Psoas muscle (tissue), 7 donors: ENCODE measurements at regions not wholly inside any gene's neighbourhood (a gene's known extent, or its start where the extent isn't known, plus 50 kb on each side); places are given as distances from the start of the nearest gene placed in this dataset.

Source experiments
- ATAC-seq, 4 donors: fragments of 200-7000 bp; cut with Tn5 transposase; one replicate each; pipeline ENCODE4 v1.9.1; 2020; ENCODE audit warnings: moderate library complexity in 3 of 4, mild to moderate bottlenecking in 2 of 4
- DNase-seq, 2 donors: peaks; one replicate each; pipeline ENCODE4 v3.0.0-alpha.2; 2020
- H3K27ac ChIP-seq: fragments of 200-600 bp; one replicate; pipeline ENCODE4 v1.8.0; 2022
- H3K27me3 ChIP-seq, 3 donors: fragments of 200-600 bp in 1 of 3; one replicate each; pipeline versions ENCODE4 v1.6.1 to v1.8.0; 2013 to 2022; ENCODE audit warnings: low read length in 2 of 3, mild to moderate bottlenecking in 2 of 3, moderate library complexity in 1 of 3; ENCODE audit not compliant: insufficient read depth in 3 of 3
- H3K36me3 ChIP-seq, 2 donors: fragments of 200-600 bp in 1 of 2; one replicate each; pipeline versions ENCODE4 v1.6.1 to v1.8.0; 2013 to 2022; ENCODE audit warnings: low read depth in 1 of 2, mild to moderate bottlenecking in 1 of 2, moderate library complexity in 1 of 2; ENCODE audit not compliant: insufficient read depth in 1 of 2
- H3K4me1 ChIP-seq: fragments of 200-600 bp; one replicate; pipeline ENCODE4 v1.8.0; 2022
- H3K4me3 ChIP-seq: fragments of 200-600 bp; one replicate; pipeline ENCODE4 v1.8.0; 2022; ENCODE audit warnings: mild to moderate bottlenecking
- H3K9me3 ChIP-seq: fragments of 200-600 bp; one replicate; pipeline ENCODE4 v1.8.0; 2022
- CTCF ChIP-seq: fragments of 200-600 bp; IDR thresholded peaks from one replicate; pipeline ENCODE4 v1.8.0; 2022; ENCODE audit warnings: antibody characterized with exemption
- WGBS, 3 donors: extraction: QIAGEN DNeasy Blood & Tissue Kit; methylation state at CpG; one replicate each; pipeline versions ENCODE4 v1.1.6 to v1.1.7; 2013; 5-methylcytosine and 5-hydroxymethylcytosine counted together
- intact Hi-C, 2 donors: fragments of 100-400 bp; cut with DNase I; formaldehyde crosslinking; loops; one replicate each; pipeline versions ENCODE4 v1.11.0 to v1.14.2; 2022
- donor health status: healthy with polysubstance abuse.
- donor health status: DM: no; HTN: no; CAD: no; lungs with moderate emphysema.
- donor health status: Bipolar disorder and iron deficiency.
- donor health status: healthy.
- donor health status: DM: yes; HTN: yes; CAD: no.
- donor health status: DM: no; HTN: no; CAD: no.
- donor health status: DM: yes; HTN: yes; CAD: no.

- no peaks in the 10 kb centered on the region for H3K4me1 ChIP-seq
- 49 to 66% (median 58%) methylated on average over 1 of the region's 1 CpG for WGBS, 3 donors
- H3K27me3 ChIP-seq, result no peaks in the 10 kb centered on the region
- no peaks in the 10 kb centered on the region for H3K36me3 ChIP-seq
- DNase-seq (no peak), ATAC-seq (no peak)
- no peak overlapping the region for H3K4me3 ChIP-seq
- H3K27ac ChIP-seq, result no peak overlapping the region
- no peak for TF ChIP-seq CTCF
- H3K9me3 ChIP-seq, result no peaks in the 10 kb centered on the region
- intact Hi-C loops, result no loop called here
Measured at GRCh38 chr21:20311234-20311787, 686.9 kb upstream of the NCAM2 start.

GRCh38 chr21:20313013-20313412, 685.2 kb upstream of the NCAM2 start:
- Histone ChIP-seq H3K27me3 (no peaks in the 10 kb centered on the region), H3K9me3 (no peaks in the 10 kb centered on the region), H3K27ac (no peak overlapping the region), H3K4me1 (no peaks in the 10 kb centered on the region), H3K4me3 (no peak overlapping the region), H3K36me3 (no peaks in the 10 kb centered on the region)
- DNase-seq (no peak), ATAC-seq (no peak)
- intact Hi-C loops, result no loop called here
- 84 to 91% (median 86%) methylated on average over 3 of the region's 3 CpGs for WGBS, 3 donors
- TF ChIP-seq CTCF, result no peak

GRCh38 chr21:20315042-20315441, 683.2 kb upstream of the NCAM2 start:
- Histone ChIP-seq H3K27me3 (no peaks in the 10 kb centered on the region), H3K36me3 (no peaks in the 10 kb centered on the region), H3K4me1 (no peaks in the 10 kb centered on the region), H3K27ac (no peak overlapping the region), H3K4me3 (no peak overlapping the region), H3K9me3 (no peaks in the 10 kb centered on the region)
- 94 to 97% (median 97%) methylated on average over 1 of the region's 1 CpG for WGBS, 3 donors
- intact Hi-C loops, result no loop called here
- no peak for ATAC-seq
- no peak for TF ChIP-seq CTCF
- DNase-seq, result no peak

GRCh38 chr21:20329636-20330035, 668.6 kb upstream of the NCAM2 start:
- H3K9me3 ChIP-seq, result no peaks in the 10 kb centered on the region
- no peak for ATAC-seq
- no peaks in the 10 kb centered on the region for H3K4me1 ChIP-seq
- H3K4me3 ChIP-seq, result no peak overlapping the region
- intact Hi-C loops, result no loop called here
- TF ChIP-seq CTCF, result no peak
- no peaks in the 10 kb centered on the region for H3K27me3 ChIP-seq
- no peak for DNase-seq
- H3K36me3 ChIP-seq, result no peaks in the 10 kb centered on the region
- WGBS, 3 donors, result 85 to 94% (median 89%) methylated on average over 6 of the region's 6 CpGs
- H3K27ac ChIP-seq, result no peak overlapping the region

GRCh38 chr21:20330652-20331051, 667.6 kb upstream of the NCAM2 start:
- intact Hi-C loops, result no loop called here
- Histone ChIP-seq H3K36me3 (no peaks in the 10 kb centered on the region), H3K9me3 (no peaks in the 10 kb centered on the region), H3K27me3 (no peaks in the 10 kb centered on the region), H3K4me3 (no peak overlapping the region), H3K27ac (no peak overlapping the region), H3K4me1 (no peaks in the 10 kb centered on the region)
- ATAC-seq, result no peak
- no peak for DNase-seq
- no peak for TF ChIP-seq CTCF
- 96 to 97% (median 97%) methylated on average over 3 of the region's 3 CpGs for WGBS, 3 donors
